M059J (cell line): ENCODE measurements at regions not wholly inside any gene's neighbourhood (a gene's known extent, or its start where the extent isn't known, plus 50 kb on each side); places are given as distances from the start of the nearest gene placed in this dataset.

ENCODE experiments used
- DNase-seq: peaks from one replicate; pipeline ENCODE4 v3.0.0-alpha.2; 2012; ENCODE audit warnings: low read depth

GRCh38 chr20:62527781-62528180, 52.0 kb upstream of the GATA5 start:
- DNase-seq: no peak

DNA sequence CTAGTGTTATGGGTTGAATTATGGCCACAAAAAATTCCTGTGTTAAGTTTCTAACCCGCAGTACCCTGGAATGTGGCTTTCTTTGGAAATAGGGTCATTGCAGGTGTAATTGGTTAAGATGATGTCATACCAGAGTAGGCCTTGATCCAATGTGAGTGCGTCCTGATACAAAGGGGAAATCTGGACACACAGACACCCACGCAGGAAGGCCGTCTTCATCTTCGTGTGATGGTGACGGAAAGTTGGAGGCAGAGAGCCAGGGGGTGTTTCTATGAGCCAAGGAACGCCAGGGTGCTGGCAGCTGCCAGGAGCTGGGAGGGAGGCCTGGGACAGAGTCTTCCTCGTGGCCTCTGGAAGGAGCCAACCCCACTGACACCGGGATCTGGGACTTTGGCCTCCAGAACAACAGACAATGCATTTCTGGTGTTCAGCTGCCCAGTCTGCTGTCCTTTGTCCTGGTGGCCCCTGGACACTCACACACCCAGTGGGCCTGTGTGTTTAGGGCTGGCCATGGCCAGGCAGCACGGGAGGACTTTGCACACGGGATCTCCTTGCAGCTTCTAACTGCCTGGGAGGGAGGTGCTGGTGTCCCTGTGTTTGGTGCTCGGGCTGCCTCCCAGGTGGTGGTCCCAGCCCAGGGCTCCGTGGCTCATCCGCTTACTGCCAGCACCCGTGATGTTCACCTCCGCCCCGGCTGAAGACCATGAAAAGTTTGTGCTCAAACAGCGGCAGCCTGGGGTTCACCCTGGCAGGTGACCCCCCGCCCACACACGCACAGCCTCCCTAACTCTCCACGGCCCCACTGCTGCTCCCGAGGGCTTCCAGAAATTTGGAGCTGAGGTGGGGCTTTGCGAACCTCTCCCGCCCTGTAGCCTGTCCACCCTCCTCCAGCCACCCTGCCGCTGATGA, 53.4 kb upstream of the GATA5 start:
- DNase-seq: no peak

DNA sequence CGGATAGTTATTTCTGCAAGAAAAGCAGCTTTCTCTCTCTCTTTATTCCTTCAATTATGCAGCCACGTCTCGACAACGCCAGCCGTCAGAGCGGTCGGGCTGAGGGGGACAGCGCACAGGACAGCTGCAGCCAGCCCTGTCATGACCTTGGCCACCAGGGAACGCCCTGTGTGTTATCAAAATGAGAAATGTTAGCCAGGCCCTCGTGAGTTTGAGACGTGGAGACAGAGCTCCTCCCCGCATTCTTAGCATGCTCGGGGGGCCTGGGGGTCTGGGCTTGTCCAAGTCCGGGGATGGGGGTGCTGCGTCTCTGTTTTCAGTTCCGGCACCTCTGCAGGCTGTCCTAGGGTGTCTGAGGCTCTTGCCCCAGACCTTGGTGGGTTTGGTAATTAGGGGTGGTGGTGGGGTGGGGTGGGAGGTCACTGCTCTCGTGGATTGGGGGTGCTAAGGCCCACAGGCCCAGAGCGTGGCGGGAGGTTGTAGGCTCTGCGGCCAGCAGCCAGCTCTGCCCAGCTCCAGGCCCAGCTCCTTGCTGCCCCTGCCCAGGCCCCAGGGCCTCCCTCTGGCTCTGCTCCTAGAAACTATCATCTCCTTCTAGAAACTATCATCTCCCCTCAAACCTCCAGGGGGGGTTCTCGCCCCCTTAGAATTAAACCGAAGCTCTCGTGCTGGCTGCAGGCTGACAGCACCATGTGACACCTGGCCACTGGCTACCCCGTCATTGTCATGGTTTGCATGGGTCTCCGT, 54.3 kb upstream of the GATA5 start:
- DNase-seq: no peak

DNA sequence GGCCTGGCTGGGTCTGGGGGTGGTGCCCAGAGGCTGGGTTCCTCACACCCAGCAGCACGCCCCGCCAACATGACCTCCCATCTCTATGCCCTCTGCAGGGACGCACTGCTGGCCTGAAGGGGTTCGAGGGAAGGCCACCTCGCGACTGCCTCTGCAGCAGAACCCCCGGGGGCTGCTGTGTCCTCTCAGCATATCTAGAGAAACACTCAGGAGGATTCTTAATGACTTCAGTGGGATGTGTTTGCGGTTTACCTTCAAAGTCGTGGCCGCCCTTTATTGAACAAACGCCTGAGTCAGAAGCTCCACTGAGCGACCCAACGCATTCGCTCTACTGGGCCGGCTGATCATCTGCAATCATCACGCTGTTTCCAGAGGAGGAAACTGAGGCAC, 54.8 kb upstream of the GATA5 start:
- no peak for DNase-seq

- DNase-seq: no peak
These were observed 55.4 kb upstream of the GATA5 start for GRCh38 chr20:62531046-62531838.

DNA sequence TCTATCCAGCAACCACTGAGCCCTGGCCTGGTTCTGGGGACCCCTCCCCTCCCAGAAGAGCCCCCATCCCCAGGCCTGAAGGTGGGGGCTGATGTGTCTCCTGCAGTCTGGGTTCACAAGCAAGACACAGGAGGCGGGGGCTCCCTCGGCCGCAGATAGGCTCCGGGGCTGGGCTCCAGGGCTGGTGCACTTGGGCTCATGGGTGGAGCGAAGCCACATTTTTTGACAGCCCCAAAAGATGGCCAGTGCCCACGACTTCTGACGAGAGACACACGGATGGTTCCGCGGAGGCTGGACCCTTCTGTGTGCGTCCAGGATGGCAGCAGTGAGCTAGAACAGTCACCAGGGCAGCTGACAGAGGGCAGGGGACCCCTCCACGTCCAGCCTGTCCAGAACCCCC, 57.1 kb upstream of the GATA5 start:
- no peak for DNase-seq

GRCh38 chr20:62533591-62534495, 58.0 kb upstream of the GATA5 start:
- no peak for DNase-seq

GRCh38 chr20:62534526-62535221, 58.9 kb upstream of the GATA5 start:
- no peak for DNase-seq

GRCh38 chr20:62535282-62535811, 59.6 kb upstream of the GATA5 start:
- DNase-seq: no peak

DNA sequence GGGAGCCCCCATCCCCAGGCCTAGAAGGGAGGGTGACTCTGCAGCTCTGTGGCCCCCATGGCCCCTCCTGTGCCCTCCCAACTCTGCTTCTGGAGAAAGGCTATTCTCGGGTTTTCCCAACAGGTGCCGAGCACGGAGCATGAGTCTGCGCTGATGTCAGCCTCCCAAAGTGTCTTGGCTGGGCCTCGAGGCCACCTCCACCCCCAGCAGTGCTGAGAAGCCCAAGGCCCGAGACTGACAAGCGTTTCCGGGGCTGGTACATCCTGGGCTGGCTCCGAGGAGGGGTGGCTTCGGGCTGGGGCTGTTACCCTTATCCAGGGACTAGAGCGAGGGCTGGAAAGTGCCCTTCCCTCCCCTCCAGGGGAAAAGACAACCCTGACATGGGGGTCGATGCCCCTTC, 60.2 kb upstream of the GATA5 start:
- no peak for DNase-seq

GRCh38 chr20:62536871-62537401, 61.1 kb upstream of the GATA5 start:
- peak; percentile 42 for DNase-seq

- no peak for DNase-seq
These were observed 62.0 kb upstream of the GATA5 start for GRCh38 chr20:62537649-62538292.

GRCh38 chr20:62539198-62540045, 63.6 kb upstream of the GATA5 start:
- DNase-seq: no peak

DNA sequence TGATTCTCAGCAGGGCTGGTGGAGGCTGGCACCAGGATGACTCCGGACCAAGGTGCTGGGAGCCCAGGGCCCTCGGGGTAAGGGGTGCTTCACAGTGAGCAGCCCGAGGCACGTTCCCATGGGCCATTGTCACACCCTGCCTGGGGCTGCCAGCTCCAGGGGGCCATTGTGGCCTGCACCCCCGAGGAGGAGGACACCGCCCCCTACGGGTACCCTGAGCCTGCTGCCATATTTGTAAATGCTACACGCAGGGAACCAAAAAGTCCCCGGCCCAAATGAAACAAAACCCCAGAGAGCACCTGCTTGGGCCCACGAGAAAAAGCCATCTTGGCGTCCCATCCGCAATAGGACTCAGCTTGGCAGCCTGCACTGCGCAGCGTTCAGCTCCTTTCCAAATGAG, 64.7 kb upstream of the GATA5 start:
- DNase-seq: no peak

DNA sequence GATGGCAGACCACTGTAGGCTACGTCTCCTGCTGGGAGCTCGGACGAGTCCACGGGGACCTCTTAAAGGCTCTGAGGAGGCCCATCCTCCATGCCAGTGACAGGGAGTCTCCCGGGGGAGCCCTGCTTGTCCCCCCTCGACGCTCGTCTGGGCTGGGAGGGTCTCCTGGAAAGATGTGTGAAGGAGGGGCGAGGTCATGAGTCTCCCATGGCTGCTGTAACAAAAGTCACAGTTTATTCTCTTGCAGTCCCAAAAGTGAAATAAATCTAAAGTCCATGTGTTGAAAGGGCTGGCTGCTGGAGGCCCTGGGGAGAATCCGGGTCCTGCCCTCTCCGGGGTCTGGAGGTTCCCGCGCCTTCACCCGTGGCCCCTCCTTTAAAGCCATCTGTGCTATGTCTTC, 67.1 kb upstream of the GATA5 start:
- DNase-seq: no peak

- no peak for DNase-seq
These were observed 67.9 kb upstream of the GATA5 start for GRCh38 chr20:62543470-62544302.

- DNase-seq: no peak
These were observed 68.8 kb upstream of the GATA5 start for GRCh38 chr20:62544505-62545055.
